ENCODE measurements at regions not wholly inside any gene's neighbourhood (a gene's known extent, or its start where the extent isn't known, plus 50 kb on each side); places are given as distances from the start of the nearest gene placed in this dataset.
A peak's percentile ranks its signal among the peaks of the same experiment; 100 is the strongest.
"Not testable (repeated sequence)": the region's sequence is repeated elsewhere in the genome, so short reads cannot be mapped to it uniquely, and the experiment has no call there.

DNA sequence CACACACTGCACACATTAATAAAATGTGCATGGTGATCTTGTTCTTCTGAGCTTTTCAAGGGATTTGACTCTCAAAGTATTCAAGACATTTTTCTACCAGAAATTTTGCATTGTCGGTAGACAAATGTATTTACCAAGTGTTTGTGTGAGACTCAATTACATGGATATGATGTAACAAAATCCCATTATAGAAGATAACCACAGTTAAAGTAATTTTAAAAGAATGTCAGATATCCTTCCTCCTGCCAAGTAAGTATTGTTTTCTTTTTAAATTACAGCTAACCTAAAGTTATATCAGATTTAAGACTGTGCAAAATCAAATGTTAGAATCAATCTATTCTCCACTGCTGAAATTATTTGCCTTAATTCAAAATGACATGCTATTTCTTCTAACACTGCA is 1344.5 kb upstream of the CHAC2 start:
- no peaks in the 10 kb centered on the region for H3K27me3 ChIP-seq
- DNase-seq: no peak
- no peak for TF ChIP-seq CTCF (IDR thresholded peaks at IDR 0.05; ENCODE audit: low read depth, low read length)
- H3K9me3 ChIP-seq: no peaks in the 10 kb centered on the region
- no peak overlapping the region for H3K4me3 ChIP-seq (ENCODE audit: low read depth, low read length)
- no peaks in the 10 kb centered on the region for H3K4me1 ChIP-seq
- no peaks in the 10 kb centered on the region for H3K36me3 ChIP-seq

DNA sequence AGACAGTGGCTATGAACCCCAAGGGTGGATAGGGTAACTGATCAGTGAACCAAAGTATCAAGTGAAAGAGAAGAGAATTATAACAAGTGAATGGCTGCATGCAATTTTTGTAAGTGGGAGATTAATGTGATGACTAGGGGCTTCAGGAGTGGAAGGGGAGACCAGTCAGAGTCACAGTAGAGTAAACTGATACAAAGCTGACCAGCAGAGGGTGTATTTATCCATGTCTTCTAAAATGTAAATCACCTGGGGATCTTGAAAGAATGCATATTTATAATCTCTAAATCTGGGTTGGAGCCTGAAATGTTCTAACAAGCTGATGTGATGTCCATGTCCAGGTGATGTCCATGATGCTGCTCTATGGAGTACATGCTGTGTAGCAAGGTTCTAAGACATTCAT is 1351.3 kb upstream of the CHAC2 start:
- Histone ChIP-seq H3K4me1 (no peaks in the 10 kb centered on the region), H3K36me3 (no peaks in the 10 kb centered on the region), H3K4me3 (ENCODE audit: low read depth, low read length) (no peak overlapping the region), H3K27me3 (no peaks in the 10 kb centered on the region), H3K9me3 (no peaks in the 10 kb centered on the region)
- DNase-seq: no peak
- peak; percentile 26 for TF ChIP-seq CTCF (IDR thresholded peaks at IDR 0.05; ENCODE audit: low read depth, low read length)

- H3K36me3 ChIP-seq: no peaks in the 10 kb centered on the region
- TF ChIP-seq CTCF (IDR thresholded peaks at IDR 0.05; ENCODE audit: low read depth, low read length): no peak
- no peaks in the 10 kb centered on the region for H3K9me3 ChIP-seq
- no peak overlapping the region for H3K4me3 ChIP-seq (ENCODE audit: low read depth, low read length)
- H3K27me3 ChIP-seq: no peaks in the 10 kb centered on the region
- DNase-seq: no peak
- H3K4me1 ChIP-seq: no peaks in the 10 kb centered on the region
These were observed 1352.9 kb upstream of the CHAC2 start for GRCh38 chr2:52414561-52415295.

- H3K36me3 ChIP-seq; DNase-seq; H3K4me3 ChIP-seq (ENCODE audit: low read depth, low read length); H3K4me1 ChIP-seq; H3K9me3 ChIP-seq; H3K27me3 ChIP-seq: not testable (repeated sequence)
These were observed 1358.1 kb upstream of the CHAC2 start for GRCh38 chr2:52409308-52410118.

DNA sequence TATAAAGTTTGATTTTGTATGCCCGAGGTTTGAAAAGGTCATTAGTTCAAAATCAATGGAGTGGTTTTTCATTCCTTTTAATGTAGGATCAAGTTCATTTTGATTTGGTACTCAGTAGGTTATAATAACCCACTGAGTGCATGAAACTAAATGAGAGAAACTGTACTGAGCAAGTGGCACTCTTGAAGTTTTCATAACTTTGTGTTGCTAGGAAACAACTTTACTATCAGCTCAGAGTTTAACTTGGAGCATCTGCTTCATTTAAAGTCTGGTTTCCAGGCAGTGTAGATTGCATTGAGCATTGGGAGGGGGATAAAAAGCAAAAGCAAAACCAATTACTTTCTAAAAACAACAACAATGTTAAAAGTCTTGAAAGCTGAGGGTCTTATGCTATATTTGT is 1361.6 kb upstream of the CHAC2 start:
- no peak for DNase-seq
- H3K27me3 ChIP-seq: no peaks in the 10 kb centered on the region
- no peaks in the 10 kb centered on the region for H3K36me3 ChIP-seq
- H3K4me1 ChIP-seq: no peaks in the 10 kb centered on the region
- no peaks in the 10 kb centered on the region for H3K9me3 ChIP-seq
- no peak overlapping the region for H3K4me3 ChIP-seq (ENCODE audit: low read depth, low read length)
- no peak for TF ChIP-seq CTCF (IDR thresholded peaks at IDR 0.05; ENCODE audit: low read depth, low read length)

DNA sequence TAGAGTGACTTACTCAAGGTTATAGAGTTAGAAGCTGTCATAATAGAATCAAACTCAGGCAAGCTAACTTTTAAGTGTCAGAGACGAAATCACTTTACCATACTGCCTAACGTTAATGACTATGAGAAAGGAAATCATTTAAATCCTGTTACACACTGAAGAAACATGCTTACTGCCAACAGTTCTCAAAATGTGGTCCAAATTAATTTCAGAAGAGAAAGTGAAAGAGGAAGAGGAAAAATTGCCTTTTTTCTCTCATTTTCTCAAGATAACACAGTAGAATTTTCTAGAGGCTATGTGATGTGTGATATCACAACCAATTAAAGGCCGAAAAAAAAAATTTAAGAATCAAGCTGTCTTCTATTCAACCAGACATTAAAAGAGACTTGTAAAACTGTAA is 1362.7 kb upstream of the CHAC2 start:
- Histone ChIP-seq H3K4me1 (no peaks in the 10 kb centered on the region), H3K9me3 (no peaks in the 10 kb centered on the region), H3K4me3 (ENCODE audit: low read depth, low read length) (no peak overlapping the region), H3K36me3 (no peaks in the 10 kb centered on the region), H3K27me3 (no peaks in the 10 kb centered on the region)
- no peak for TF ChIP-seq CTCF (IDR thresholded peaks at IDR 0.05; ENCODE audit: low read depth, low read length)
- no peak for DNase-seq

Data from BE2C (cell line).